Trophoblast cell (in vitro differentiated cells and primary cell): ENCODE measurements at regions not wholly inside any gene's neighbourhood (a gene's known extent, or its start where the extent isn't known, plus 50 kb on each side); places are given as distances from the start of the nearest gene placed in this dataset.

Source experiments
- DNase-seq, 2 donors: peaks; one replicate each; pipeline ENCODE4 v3.0.0-alpha.2; 2016
- H2AFZ ChIP-seq: 2 replicates; pipeline ENCODE4 v1.6.1; 2013; ENCODE audit warnings: low read length, moderate library complexity, mild to moderate bottlenecking; ENCODE audit not compliant: insufficient read depth, poor library complexity
- H2AK5ac ChIP-seq: 2 replicates; pipeline ENCODE4 v1.6.1; 2013; ENCODE audit warnings: mild to moderate bottlenecking, low read length
- H2BK120ac ChIP-seq: 2 replicates; pipeline ENCODE4 v1.6.1; 2013; ENCODE audit warnings: low read length, mild to moderate bottlenecking, moderate library complexity; ENCODE audit not compliant: insufficient read depth, poor library complexity
- H2BK12ac ChIP-seq: 2 replicates; pipeline ENCODE4 v1.6.1; 2013; ENCODE audit warnings: mild to moderate bottlenecking, low read length, moderate library complexity
- H2BK5ac ChIP-seq: 2 replicates; pipeline ENCODE4 v1.6.1; 2013; ENCODE audit warnings: low read length, low read depth, moderate library complexity, mild to moderate bottlenecking; ENCODE audit not compliant: poor library complexity
- H3K14ac ChIP-seq: 2 replicates; pipeline ENCODE4 v1.6.1; 2013; ENCODE audit warnings: mild to moderate bottlenecking, low read length
- H3K18ac ChIP-seq: 2 replicates; pipeline ENCODE4 v1.6.1; 2013; ENCODE audit warnings: mild to moderate bottlenecking, low read length
- H3K23ac ChIP-seq: 2 replicates; pipeline ENCODE4 v1.6.1; 2013; ENCODE audit warnings: low read length
- H3K27ac ChIP-seq: 2 replicates; pipeline ENCODE4 v1.5.1; 2013; ENCODE audit warnings: low read depth, mild to moderate bottlenecking, inconsistent platforms, low read length, moderate library complexity
- H3K27me3 ChIP-seq: 2 replicates; pipeline ENCODE4 v1.6.1; 2013; ENCODE audit warnings: inconsistent platforms, mild to moderate bottlenecking, low read length, moderate library complexity; ENCODE audit not compliant: insufficient read depth
- H3K36me3 ChIP-seq, 2 experiments: 1 replicate in 1 of 2; 2 replicates in 1 of 2; pipeline ENCODE4 v1.6.1; 2013; ENCODE audit warnings: low read length in 2 of 2, mild to moderate bottlenecking in 2 of 2, moderate library complexity in 1 of 2; ENCODE audit not compliant: insufficient read depth in 2 of 2, control insufficient read depth in 1 of 2
- H3K4ac ChIP-seq: 2 replicates; pipeline ENCODE4 v1.6.1; 2013; ENCODE audit warnings: low read depth, mild to moderate bottlenecking, low read length, moderate library complexity
- H3K4me1 ChIP-seq, 2 experiments: 1 replicate in 1 of 2; 2 replicates in 1 of 2; pipeline ENCODE4 v1.6.1; 2013; ENCODE audit warnings: low read length in 2 of 2, mild to moderate bottlenecking in 2 of 2, moderate library complexity in 1 of 2; ENCODE audit not compliant: insufficient read depth in 2 of 2, control insufficient read depth in 1 of 2
- H3K4me2 ChIP-seq: 2 replicates; pipeline ENCODE4 v1.6.1; 2013; ENCODE audit warnings: inconsistent platforms, mild to moderate bottlenecking, low read length, moderate library complexity
- H3K4me3 ChIP-seq: 2 replicates; pipeline ENCODE4 v1.5.1; 2013; ENCODE audit warnings: mild to moderate bottlenecking, low read depth, low read length, inconsistent platforms
- H3K79me1 ChIP-seq: one replicate; pipeline ENCODE4 v1.6.1; 2013; ENCODE audit warnings: low read length
- H3K79me2 ChIP-seq: 2 replicates; pipeline ENCODE4 v1.6.1; 2013; ENCODE audit warnings: low read length, mild to moderate bottlenecking; ENCODE audit not compliant: control insufficient read depth, insufficient read depth, poor library complexity
- H3K9ac ChIP-seq: 2 replicates; pipeline ENCODE4 v1.6.1; 2013; ENCODE audit warnings: mild to moderate bottlenecking, low read length
- H3K9me3 ChIP-seq: 2 replicates; pipeline ENCODE4 v1.6.1; 2013; ENCODE audit warnings: low read depth, mild to moderate bottlenecking, control low read depth, inconsistent platforms, low read length; ENCODE audit not compliant: insufficient read depth
- H4K12ac ChIP-seq: 2 replicates; pipeline ENCODE4 v1.6.1; 2013; ENCODE audit warnings: low read depth, mild to moderate bottlenecking, low read length, moderate library complexity
- H4K8ac ChIP-seq: 2 replicates; pipeline ENCODE4 v1.6.1; 2013; ENCODE audit warnings: low read depth, mild to moderate bottlenecking, low read length, moderate library complexity
- H4K91ac ChIP-seq: one replicate; pipeline ENCODE4 v1.6.1; 2013; ENCODE audit warnings: low read depth, mild to moderate bottlenecking, low read length, moderate library complexity
- WGBS: extraction: QIAGEN DNeasy Blood & Tissue Kit; methylation state at CpG from one replicate; pipeline ENCODE4 v1.1.7; 2013; ENCODE audit warnings: missing lambda C conversion rate; ENCODE audit not compliant: insufficient read length, insufficient coverage; ENCODE audit errors: extremely low coverage; 5-methylcytosine and 5-hydroxymethylcytosine counted together

- H3K23ac ChIP-seq: no peak overlapping the region
- no peak overlapping the region for H2AFZ ChIP-seq
- no peaks in the 10 kb centered on the region for H3K79me1 ChIP-seq
- WGBS: no CpG with 5 or more reads among the region's 1 CpG
- no peak overlapping the region for H3K18ac ChIP-seq
- H3K4me2 ChIP-seq: no peak overlapping the region
- no peak overlapping the region for H2BK12ac ChIP-seq
- H3K4me1 ChIP-seq: no peaks in the 10 kb centered on the region
- no peak overlapping the region for H2BK5ac ChIP-seq
- no peak overlapping the region for H2BK120ac ChIP-seq
- H3K4ac ChIP-seq: no peak overlapping the region
- no peak for DNase-seq
- no peak overlapping the region for H3K4me3 ChIP-seq
- no peaks in the 10 kb centered on the region for H3K27me3 ChIP-seq
- no peak overlapping the region for H3K9ac ChIP-seq
- H3K36me3 ChIP-seq: no peaks in the 10 kb centered on the region
- no peak overlapping the region for H3K14ac ChIP-seq
- no peak overlapping the region for H4K91ac ChIP-seq
- no peak overlapping the region for H4K8ac ChIP-seq
- H3K9me3 ChIP-seq: no peaks in the 10 kb centered on the region
- H4K12ac ChIP-seq: no peak overlapping the region
- H3K27ac ChIP-seq: no peak overlapping the region
- no peaks in the 10 kb centered on the region for H3K79me2 ChIP-seq
- H2AK5ac ChIP-seq: no peak overlapping the region
Observed at GRCh38 chrX:25084446-25084845, 68.7 kb upstream of the ARX start.

GRCh38 chrX:25083661-25084060, 67.9 kb upstream of the ARX start:
- H3K4me3 ChIP-seq: no peak overlapping the region
- no peaks in the 10 kb centered on the region for H3K36me3 ChIP-seq
- no peak overlapping the region for H3K14ac ChIP-seq
- no peak overlapping the region for H3K4ac ChIP-seq
- no peak overlapping the region for H2BK5ac ChIP-seq
- no peak overlapping the region for H3K18ac ChIP-seq
- H3K9me3 ChIP-seq: no peaks in the 10 kb centered on the region
- no peak overlapping the region for H2BK120ac ChIP-seq
- no CpG with 5 or more reads among the region's 3 CpGs for WGBS
- H2AK5ac ChIP-seq: no peak overlapping the region
- no peaks in the 10 kb centered on the region for H3K27me3 ChIP-seq
- no peak for DNase-seq
- H4K8ac ChIP-seq: no peak overlapping the region
- no peak overlapping the region for H4K91ac ChIP-seq
- no peak overlapping the region for H3K4me2 ChIP-seq
- no peaks in the 10 kb centered on the region for H3K79me2 ChIP-seq
- H4K12ac ChIP-seq: no peak overlapping the region
- H2AFZ ChIP-seq: no peak overlapping the region
- H3K23ac ChIP-seq: no peak overlapping the region
- H3K9ac ChIP-seq: no peak overlapping the region
- no peak overlapping the region for H2BK12ac ChIP-seq
- H3K27ac ChIP-seq: no peak overlapping the region
- H3K4me1 ChIP-seq: no peaks in the 10 kb centered on the region
- H3K79me1 ChIP-seq: no peaks in the 10 kb centered on the region

- no peak overlapping the region for H3K27ac ChIP-seq
- no peak overlapping the region for H2AFZ ChIP-seq
- H3K4me2 ChIP-seq: no peak overlapping the region
- H3K79me2 ChIP-seq: no peaks in the 10 kb centered on the region
- no peak overlapping the region for H4K12ac ChIP-seq
- no peak overlapping the region for H2AK5ac ChIP-seq
- no peaks in the 10 kb centered on the region for H3K36me3 ChIP-seq
- H3K9ac ChIP-seq: no peak overlapping the region
- no peaks in the 10 kb centered on the region for H3K9me3 ChIP-seq
- DNase-seq: no peak
- no peak overlapping the region for H4K91ac ChIP-seq
- no peak overlapping the region for H4K8ac ChIP-seq
- no peaks in the 10 kb centered on the region for H3K4me1 ChIP-seq
- no peak overlapping the region for H3K18ac ChIP-seq
- WGBS: no CpG with 5 or more reads among the region's 3 CpGs
- no peak overlapping the region for H3K4ac ChIP-seq
- H3K14ac ChIP-seq: no peak overlapping the region
- no peak overlapping the region for H3K4me3 ChIP-seq
- H2BK120ac ChIP-seq: no peak overlapping the region
- no peak overlapping the region for H3K23ac ChIP-seq
- no peaks in the 10 kb centered on the region for H3K79me1 ChIP-seq
- H2BK12ac ChIP-seq: no peak overlapping the region
- no peaks in the 10 kb centered on the region for H3K27me3 ChIP-seq
- H2BK5ac ChIP-seq: no peak overlapping the region
Observed at GRCh38 chrX:25079020-25079419, 63.3 kb upstream of the ARX start.

- no peaks in the 10 kb centered on the region for H3K79me2 ChIP-seq
- no peaks in the 10 kb centered on the region for H3K9me3 ChIP-seq
- no peak overlapping the region for H3K4ac ChIP-seq
- H3K27ac ChIP-seq: no peak overlapping the region
- no peak overlapping the region for H3K14ac ChIP-seq
- no peak overlapping the region for H4K12ac ChIP-seq
- no peak overlapping the region for H2BK120ac ChIP-seq
- H3K79me1 ChIP-seq: no peaks in the 10 kb centered on the region
- no peak overlapping the region for H4K8ac ChIP-seq
- H3K4me3 ChIP-seq: no peak overlapping the region
- no peak overlapping the region for H2AFZ ChIP-seq
- H3K9ac ChIP-seq: no peak overlapping the region
- no peak overlapping the region for H2AK5ac ChIP-seq
- DNase-seq: no peak
- H3K36me3 ChIP-seq: no peaks in the 10 kb centered on the region
- no peak overlapping the region for H3K23ac ChIP-seq
- H2BK5ac ChIP-seq: no peak overlapping the region
- no peaks in the 10 kb centered on the region for H3K27me3 ChIP-seq
- H3K4me1 ChIP-seq: no peaks in the 10 kb centered on the region
- no peak overlapping the region for H4K91ac ChIP-seq
- H3K4me2 ChIP-seq: no peak overlapping the region
- no peak overlapping the region for H2BK12ac ChIP-seq
- no peak overlapping the region for H3K18ac ChIP-seq
- WGBS: no CpG with 5 or more reads among the region's 9 CpGs
Observed at GRCh38 chrX:25076941-25077500, 61.3 kb upstream of the ARX start.
